ENCODE measurements at regions not wholly inside any gene's neighbourhood (a gene's known extent, or its start where the extent isn't known, plus 50 kb on each side); places are given as distances from the start of the nearest gene placed in this dataset.

DNA sequence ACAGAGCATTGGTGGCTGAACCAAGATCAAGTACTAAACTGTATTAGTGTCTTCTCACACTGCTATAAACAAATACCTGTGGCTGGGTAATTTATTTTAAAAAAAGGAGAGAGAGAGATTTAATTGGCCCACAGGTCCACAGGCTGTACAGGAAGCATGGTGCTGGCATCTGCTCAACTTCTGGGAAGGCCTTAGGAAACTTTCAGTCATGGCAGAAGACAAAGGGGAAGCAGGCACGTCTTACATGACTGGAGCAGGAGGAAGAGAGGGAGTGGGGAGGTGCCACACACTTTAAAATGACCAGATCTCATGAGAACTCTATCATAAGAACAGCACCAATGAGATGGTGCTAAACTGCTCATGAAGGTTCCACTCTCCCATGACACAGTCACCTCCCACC is 95.2 kb upstream of the JCAD start:
- TF ChIP-seq GLIS3 (CRISPR knock-in tag; IDR thresholded peaks at IDR 0.05): no peak
- no peak for TF ChIP-seq ISL1 (CRISPR knock-in tag; IDR thresholded peaks at IDR 0.05)
- no peak for TF ChIP-seq ZFP3 (CRISPR knock-in tag; IDR thresholded peaks at IDR 0.05)
- TF ChIP-seq ZC3H10 (CRISPR knock-in tag; IDR thresholded peaks at IDR 0.05): no peak
- TF ChIP-seq PPARA (CRISPR knock-in tag; IDR thresholded peaks at IDR 0.05; ENCODE audit: borderline replicate concordance): no peak
- no peak for TF ChIP-seq TSHZ2 (CRISPR knock-in tag; IDR thresholded peaks at IDR 0.05)
- TF ChIP-seq ZFP30 (CRISPR knock-in tag; IDR thresholded peaks at IDR 0.05): no peak
- TF ChIP-seq ZNF70 (CRISPR knock-in tag; IDR thresholded peaks at IDR 0.05): no peak
- no peak for TF ChIP-seq PATZ1 (CRISPR knock-in tag; IDR thresholded peaks at IDR 0.05; ENCODE audit: borderline replicate concordance)

All from SK-N-SH treated with all-trans-retinoic acid at 6 μM for 48 hours (cell line).